Esophagus squamous epithelium (tissue), 4 donors: ENCODE measurements at regions not wholly inside any gene's neighbourhood (a gene's known extent, or its start where the extent isn't known, plus 50 kb on each side); places are given as distances from the start of the nearest gene placed in this dataset.
A peak's percentile ranks its signal among the peaks of the same experiment; 100 is the strongest.

Experiments
- CTCF ChIP-seq, 6 experiments: fragments of 450-650 bp in 4 of 6; fragments of 200-600 bp in 2 of 6; sonication (generic) in 2 of 6; IDR thresholded peaks; one replicate each; pipeline ENCODE4 v1.5.1; 2016 to 2019; ENCODE audit warnings: antibody characterized with exemption in 6 of 6, mild to moderate bottlenecking in 4 of 6, moderate library complexity in 4 of 6
- POLR2A ChIP-seq, 4 donors: fragments of 450-650 bp; IDR thresholded peaks; one replicate each; pipeline ENCODE4 v1.6.1; 2017; ENCODE audit warnings: antibody characterized with exemption in 4 of 4, mild to moderate bottlenecking in 4 of 4, moderate library complexity in 3 of 4

GRCh38 chr9:88651682-88652633 lies 117.0 kb downstream of the NXNL2 start:
- TF ChIP-seq POLR2A (IDR thresholded peaks at IDR 0.05) = no peak
- peak in 4 of 6 experiments; percentile 11 to 22 (median 14) for TF ChIP-seq CTCF (IDR thresholded peaks at IDR 0.05)
